ENCODE measurements at regions not wholly inside any gene's neighbourhood (a gene's known extent, or its start where the extent isn't known, plus 50 kb on each side); places are given as distances from the start of the nearest gene placed in this dataset.

DNA sequence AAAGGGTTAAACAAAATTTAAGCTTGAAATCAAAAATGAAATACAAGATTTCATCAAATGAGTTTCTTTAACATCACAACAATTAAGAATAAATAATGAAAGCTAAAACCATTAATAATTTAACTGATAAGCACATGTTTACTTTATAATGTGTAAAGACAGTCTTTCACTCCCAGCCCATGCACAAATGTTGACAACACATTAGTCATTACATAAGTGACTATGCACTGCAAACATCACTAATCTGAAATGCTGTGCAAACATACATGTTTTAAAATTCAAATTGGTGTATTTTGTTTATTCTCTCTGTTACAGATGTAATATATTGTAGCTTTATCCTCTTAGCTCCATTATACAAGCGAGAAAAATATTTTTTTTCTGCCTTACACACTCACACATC lies 220.6 kb upstream of the CPXCR1 start:
- no peak for DNase-seq (ENCODE audit: low read depth in 2 of 2)

DNA sequence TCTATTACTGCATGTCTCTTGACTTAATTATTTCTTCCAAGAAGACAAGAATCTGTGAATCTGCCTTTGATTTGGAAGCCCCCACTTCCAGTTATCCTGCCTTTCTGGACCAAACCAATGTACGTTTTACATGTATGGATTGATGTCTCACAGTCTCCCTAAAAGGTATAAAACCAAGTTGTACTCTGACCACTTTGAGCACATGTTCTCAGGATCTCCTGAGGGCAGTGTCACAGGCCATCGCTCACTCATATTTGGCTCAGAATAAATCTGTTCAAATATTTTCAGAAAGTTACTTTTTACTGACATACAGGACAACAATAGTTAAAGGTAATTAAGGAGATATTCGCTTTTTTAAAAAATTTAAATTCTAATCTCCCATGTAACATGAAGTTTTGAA lies 188.6 kb upstream of the CPXCR1 start:
- no peak for DNase-seq (ENCODE audit: low read depth in 2 of 2)

DNA sequence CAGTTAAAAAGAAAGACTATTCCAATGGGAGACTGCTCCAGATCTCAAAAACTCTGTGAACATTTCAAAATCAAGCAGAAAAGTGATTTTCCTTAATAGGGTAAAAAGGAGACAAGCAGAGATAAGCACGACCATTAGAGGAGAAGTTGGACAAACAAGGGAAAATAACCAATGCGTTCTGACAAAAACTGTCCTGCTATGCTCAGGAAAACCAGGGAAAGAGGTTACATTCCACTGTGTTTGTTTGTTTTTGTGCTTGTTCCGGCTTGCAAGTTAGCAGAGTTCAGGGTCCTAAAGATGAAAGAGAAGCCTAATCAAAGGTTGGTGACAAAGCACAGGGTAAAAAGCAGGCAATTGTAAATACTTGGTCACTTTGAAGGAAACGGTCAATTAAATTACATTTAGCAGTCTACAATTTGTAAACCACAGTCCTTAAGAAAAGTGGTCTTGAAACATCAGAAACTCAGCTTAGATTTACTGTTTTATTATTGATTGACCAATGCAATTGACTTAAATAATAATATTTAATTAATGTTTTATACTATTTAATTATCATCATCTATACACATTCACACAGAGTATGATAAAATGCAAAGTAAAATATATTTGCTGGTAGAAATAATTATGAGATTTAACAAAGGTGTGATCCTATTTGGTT lies 186.2 kb upstream of the CPXCR1 start:
- no peak for DNase-seq (ENCODE audit: low read depth in 2 of 2)

- DNase-seq (ENCODE audit: low read depth in 2 of 2): no peak
These were observed 162.7 kb upstream of the CPXCR1 start for GRCh38 chrX:88584283-88584682.

DNA sequence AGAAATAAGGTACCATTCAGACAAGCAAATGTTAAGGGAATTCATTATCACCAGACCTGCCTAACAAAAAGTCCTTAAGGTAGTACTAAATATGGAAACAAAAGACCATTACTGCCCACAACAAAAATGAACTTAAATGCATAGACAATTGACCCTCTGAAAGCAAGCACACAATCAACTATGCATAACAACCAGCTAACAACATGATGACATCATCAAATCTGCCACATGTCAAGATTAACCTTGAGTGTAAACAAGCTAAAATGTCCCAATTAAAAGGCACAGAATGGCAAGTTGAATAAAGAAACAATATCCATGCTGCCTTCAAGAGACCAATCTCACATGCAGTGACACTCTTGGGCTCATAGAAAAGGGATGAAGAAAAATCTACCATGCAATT lies 160.7 kb upstream of the CPXCR1 start:
- no peak for DNase-seq (ENCODE audit: low read depth in 2 of 2)

GRCh38 chrX:88603237-88603636 lies 143.8 kb upstream of the CPXCR1 start:
- DNase-seq (ENCODE audit: low read depth in 2 of 2): no peak

DNA sequence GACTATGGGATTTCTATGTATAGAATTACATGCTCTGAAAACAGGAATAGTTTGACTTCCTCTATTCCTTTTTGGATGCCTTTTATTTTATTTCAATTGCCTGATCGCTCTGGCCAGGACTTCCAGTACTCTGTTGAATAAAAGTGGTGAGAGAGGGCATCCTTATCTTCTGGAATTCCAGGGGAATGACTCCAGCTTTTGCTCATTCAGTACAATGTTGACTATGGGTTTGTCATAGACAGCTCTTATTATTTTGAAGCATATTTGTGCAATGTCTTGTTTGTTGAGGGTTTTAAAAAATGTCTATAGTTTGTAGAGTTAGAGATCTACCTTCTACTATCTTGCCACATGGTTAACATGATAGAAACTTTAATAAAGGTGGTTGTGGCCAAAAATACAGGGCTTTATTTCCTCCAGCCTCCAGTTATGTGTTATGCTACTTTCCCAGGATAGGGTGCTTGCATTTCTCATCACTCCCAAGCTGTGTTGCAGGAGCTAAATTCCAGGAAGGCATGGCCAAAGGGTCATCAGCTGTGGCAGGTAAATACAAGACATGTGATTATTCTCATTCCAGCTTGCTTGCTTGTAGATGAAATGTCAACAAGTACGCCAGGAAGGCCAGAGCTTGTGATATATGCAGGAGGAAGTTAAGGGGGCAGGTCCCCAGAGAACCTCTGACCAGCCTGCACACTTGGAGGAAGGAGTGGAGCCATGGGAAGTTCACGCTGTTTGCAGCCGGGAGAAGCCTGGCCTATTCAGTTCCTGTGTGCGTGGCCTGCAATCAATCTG lies 142.4 kb upstream of the CPXCR1 start:
- no peak for DNase-seq (ENCODE audit: low read depth in 2 of 2)

DNA sequence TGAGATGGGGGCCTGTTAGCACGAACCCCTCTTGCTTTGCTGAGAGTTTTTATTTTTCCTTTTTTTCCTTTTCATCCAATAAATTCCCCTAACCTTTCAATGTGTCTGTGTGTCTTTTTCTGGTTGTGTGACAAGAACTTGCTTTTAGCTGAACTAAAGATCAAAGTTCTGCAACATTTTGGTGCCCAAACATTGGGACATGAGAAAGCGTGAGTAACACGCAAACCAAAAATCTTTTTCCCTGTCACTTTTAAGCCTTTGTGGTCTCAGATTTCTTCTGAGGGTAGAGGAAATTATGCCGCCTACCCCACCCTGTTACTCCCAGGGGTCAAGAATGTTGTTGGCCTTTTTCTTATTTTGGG lies 141.8 kb upstream of the CPXCR1 start:
- DNase-seq (ENCODE audit: low read depth in 2 of 2): no peak

- no peak for DNase-seq (ENCODE audit: low read depth in 2 of 2)
These were observed 134.1 kb upstream of the CPXCR1 start for GRCh38 chrX:88612870-88613329.

GRCh38 chrX:88613338-88613737 lies 133.7 kb upstream of the CPXCR1 start:
- DNase-seq (ENCODE audit: low read depth in 2 of 2): peak in 1 of 2 donors; percentile 25

DNA sequence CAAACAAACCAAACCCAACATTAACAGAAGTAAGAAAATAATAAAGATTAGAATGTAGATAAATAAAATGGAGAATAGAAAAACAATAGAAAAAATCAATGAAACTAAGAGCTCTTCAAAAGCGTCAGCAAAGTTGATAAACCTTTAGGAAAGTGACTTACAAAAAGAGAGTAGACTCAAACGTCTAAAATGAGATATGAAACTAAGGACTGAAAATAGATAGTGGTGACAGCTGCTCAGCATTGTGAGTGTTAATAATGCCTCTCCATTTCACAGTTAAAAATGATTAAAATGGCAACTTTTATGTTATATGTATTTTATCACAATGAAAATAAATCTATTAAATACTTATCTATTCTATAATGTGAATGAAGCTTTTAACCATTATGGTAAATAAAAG lies 125.7 kb upstream of the CPXCR1 start:
- no peak for DNase-seq (ENCODE audit: low read depth in 2 of 2)

DNA sequence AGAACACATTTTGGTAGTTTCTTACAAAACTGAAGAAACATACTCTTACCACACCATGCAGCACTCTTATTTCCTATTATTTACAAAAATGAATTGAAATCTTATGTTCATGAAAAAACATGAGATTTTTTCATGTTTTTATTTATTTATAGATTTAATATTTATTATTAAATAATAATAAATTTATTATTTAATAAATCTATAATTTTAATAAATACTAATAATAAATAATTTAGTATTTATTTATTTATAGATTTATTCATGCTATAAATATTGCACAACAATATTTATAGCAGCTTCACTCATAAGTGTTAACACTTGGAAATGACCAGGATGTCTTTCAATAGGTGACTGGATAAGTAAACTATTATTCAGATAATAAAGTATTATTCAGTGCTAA lies 91.6 kb upstream of the CPXCR1 start:
- DNase-seq (ENCODE audit: low read depth in 2 of 2): no peak

DNA sequence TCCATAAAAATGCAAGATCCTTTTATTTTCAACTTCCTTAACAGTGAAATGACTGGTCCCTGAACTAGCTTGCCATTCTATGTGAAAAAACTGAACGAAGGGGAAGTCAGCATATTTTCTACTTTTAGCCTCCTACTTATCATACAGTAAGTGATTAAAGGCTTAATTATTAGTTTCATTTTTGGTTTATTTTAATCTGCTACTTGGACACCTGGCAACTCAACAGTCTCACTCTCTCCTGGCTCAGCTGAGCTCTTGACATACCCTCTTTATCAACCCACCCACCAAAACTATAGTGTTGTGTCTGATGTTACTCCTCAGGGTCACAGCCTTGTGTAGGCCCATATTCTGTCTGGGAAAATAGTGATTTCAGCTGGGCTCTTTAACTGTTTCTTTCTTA lies 86.2 kb upstream of the CPXCR1 start:
- no peak for DNase-seq (ENCODE audit: low read depth in 2 of 2)

- no peak for DNase-seq (ENCODE audit: low read depth in 2 of 2)
These were observed 74.8 kb upstream of the CPXCR1 start for GRCh38 chrX:88672261-88672660.
